Hepatocyte (in vitro differentiated cells): ENCODE measurements at regions not wholly inside any gene's neighbourhood (a gene's known extent, or its start where the extent isn't known, plus 50 kb on each side); places are given as distances from the start of the nearest gene placed in this dataset.

Source experiments
- DNase-seq: peaks from one replicate; pipeline ENCODE4 v3.0.0-alpha.2; 2016; ENCODE audit warnings: low spot score
- H2AFZ ChIP-seq: fragments of 200-600 bp; sonication (generic); 2 replicates; pipeline ENCODE4 v1.6.0; 2016; ENCODE audit warnings: antibody characterized with exemption, mild to moderate bottlenecking
- H3K27ac ChIP-seq: fragments of 200-600 bp; sonication (generic); 2 replicates; pipeline ENCODE4 v1.5.1; 2016; ENCODE audit warnings: mild to moderate bottlenecking
- H3K27me3 ChIP-seq: fragments of 200-600 bp; sonication (generic); 2 replicates; pipeline ENCODE4 v1.6.1; 2016
- H3K36me3 ChIP-seq: fragments of 200-600 bp; sonication (generic); replicated peaks from 2 replicates; pipeline ENCODE4 v1.5.1; 2016; ENCODE audit warnings: low read depth; ENCODE audit not compliant: insufficient read depth
- H3K4me1 ChIP-seq: fragments of 200-600 bp; sonication (generic); 2 replicates; pipeline ENCODE4 v1.5.1; 2016; ENCODE audit warnings: mild to moderate bottlenecking, moderate library complexity; ENCODE audit not compliant: insufficient read depth
- H3K4me2 ChIP-seq: fragments of 200-600 bp; sonication (generic); 2 replicates; pipeline ENCODE4 v1.6.0; 2016
- H3K4me3 ChIP-seq: fragments of 200-600 bp; sonication (generic); 2 replicates; pipeline ENCODE4 v1.5.1; 2016; ENCODE audit warnings: mild to moderate bottlenecking
- H3K79me2 ChIP-seq: fragments of 200-600 bp; sonication (generic); 2 replicates; pipeline ENCODE4 v1.6.0; 2017; ENCODE audit warnings: mild to moderate bottlenecking
- H3K9me2 ChIP-seq: fragments of 200-600 bp; sonication (generic); replicated peaks from 2 replicates; pipeline ENCODE4 v1.6.0; 2017; ENCODE audit warnings: mild to moderate bottlenecking; ENCODE audit not compliant: insufficient read depth
- H3K9me3 ChIP-seq: fragments of 200-600 bp; sonication (generic); 2 replicates; pipeline ENCODE4 v1.5.1; 2016; ENCODE audit warnings: low read depth, mild to moderate bottlenecking
- H4K20me1 ChIP-seq: fragments of 200-600 bp; sonication (generic); 2 replicates; pipeline ENCODE4 v1.6.0; 2016; ENCODE audit warnings: mild to moderate bottlenecking; ENCODE audit not compliant: insufficient read depth, poor library complexity, severe bottlenecking
- CTCF ChIP-seq: fragments of 200-600 bp; sonication (generic); IDR thresholded peaks from 2 replicates; pipeline ENCODE4 v1.5.1; 2016; ENCODE audit warnings: antibody characterized with exemption, mild to moderate bottlenecking; ENCODE audit not compliant: poor library complexity
- EZH2 ChIP-seq: fragments of 200-600 bp; sonication (generic); IDR thresholded peaks from 2 replicates; pipeline ENCODE4 v1.6.1; 2016; ENCODE audit warnings: antibody characterized with exemption, mild to moderate bottlenecking, borderline replicate concordance
- EZH2phosphoT487 ChIP-seq: fragments of 200-600 bp; sonication (generic); IDR thresholded peaks from one replicate; pipeline ENCODE4 v1.6.1; 2018; ENCODE audit warnings: antibody characterized with exemption, mild to moderate bottlenecking, low read depth, moderate library complexity; ENCODE audit not compliant: unreplicated experiment, severe bottlenecking
- WGBS: methylation state at CpG from one replicate; pipeline ENCODE4 v1.1.6; 2016; ENCODE audit warnings: low lambda C conversion rate; ENCODE audit errors: missing lambda C conversion rate; 5-methylcytosine and 5-hydroxymethylcytosine counted together

- no peak for DNase-seq
- TF ChIP-seq EZH2 (no peak), CTCF (no peak), EZH2phosphoT487 (no peak)
- 85% methylated on average over 2 of the region's 2 CpGs for WGBS
- no peak overlapping the region for H3K27ac ChIP-seq
- H3K9me3 ChIP-seq: no peaks in the 10 kb centered on the region
- no peaks in the 10 kb centered on the region for H4K20me1 ChIP-seq
- H3K9me2 ChIP-seq: no peaks in the 10 kb centered on the region
- H3K4me3 ChIP-seq: no peak overlapping the region
- H2AFZ ChIP-seq: no peak overlapping the region
- no peaks in the 10 kb centered on the region for H3K27me3 ChIP-seq
- H3K36me3 ChIP-seq: no peaks in the 10 kb centered on the region
- H3K4me1 ChIP-seq: peaks cover 14% of the 10 kb centered on the region
- no peaks in the 10 kb centered on the region for H3K79me2 ChIP-seq
- H3K4me2 ChIP-seq: no peak overlapping the region
Observed at GRCh38 chr7:16092711-16093110, 328.6 kb downstream of the CRPPA start.

DNA sequence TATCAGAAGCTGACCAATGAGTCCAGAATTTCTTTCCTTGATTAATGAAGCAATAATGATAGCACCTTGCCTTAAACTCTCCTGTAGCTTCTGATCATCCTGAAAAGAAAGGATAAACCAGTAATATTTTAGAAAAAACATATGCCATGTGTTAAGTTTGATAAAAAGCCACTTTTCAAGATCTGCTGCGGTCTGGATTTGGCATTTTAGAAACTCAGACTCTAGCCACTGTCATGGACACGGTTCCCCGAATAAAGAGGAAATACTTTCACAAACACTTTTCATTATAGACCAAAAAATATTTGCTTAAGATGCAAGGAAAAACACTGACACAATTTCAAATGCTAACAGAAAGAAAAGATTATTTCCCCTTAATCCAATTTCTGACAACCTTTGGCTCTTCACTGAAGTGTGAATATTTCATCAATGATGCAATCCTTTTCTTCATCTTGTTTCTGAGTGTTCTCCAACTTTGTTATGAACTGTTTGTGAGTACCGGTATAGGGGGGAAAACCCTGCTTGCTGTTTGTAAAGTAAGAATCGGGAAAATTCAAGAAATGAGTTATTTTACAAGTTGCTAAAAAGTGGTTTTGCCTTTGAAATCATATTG, 329.5 kb downstream of the CRPPA start:
- 67% methylated on average over 5 of the region's 5 CpGs for WGBS
- H2AFZ ChIP-seq: no peak overlapping the region

DNA sequence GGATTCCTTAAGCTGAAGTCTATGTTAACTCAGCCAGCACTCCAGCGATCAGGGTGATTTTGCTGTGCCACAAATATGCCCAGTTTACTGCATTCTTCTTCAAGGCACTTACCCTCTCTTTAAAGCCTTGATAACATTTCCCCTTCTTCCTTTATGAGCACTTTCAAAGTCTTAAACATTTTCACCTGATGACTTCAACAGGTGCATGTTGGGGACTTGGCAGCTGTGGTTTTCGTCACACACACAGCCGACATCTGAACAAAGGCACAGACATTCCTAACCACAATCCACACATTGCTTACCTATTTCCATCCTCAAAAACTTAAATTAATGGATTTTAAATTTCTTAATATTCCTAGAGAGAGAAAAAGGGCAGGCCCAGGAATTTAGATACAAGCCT, 331.5 kb downstream of the CRPPA start:
- 85% methylated on average over 3 of the region's 3 CpGs for WGBS
- Histone ChIP-seq H3K4me2 (no peak overlapping the region), H3K4me1 (peaks cover 5% of the 10 kb centered on the region), H3K27ac (no peak overlapping the region), H4K20me1 (no peaks in the 10 kb centered on the region), H3K9me3 (no peaks in the 10 kb centered on the region), H2AFZ (no peak overlapping the region), H3K27me3 (no peaks in the 10 kb centered on the region), H3K4me3 (no peak overlapping the region), H3K79me2 (no peaks in the 10 kb centered on the region), H3K9me2 (no peaks in the 10 kb centered on the region), H3K36me3 (no peaks in the 10 kb centered on the region)
- no peak for TF ChIP-seq CTCF
- no peak for TF ChIP-seq EZH2
- no peak for DNase-seq

More for the DNA sequence above, 329.5 kb downstream of the CRPPA start:
- Histone ChIP-seq H3K9me3 (no peaks in the 10 kb centered on the region), H3K27me3 (no peaks in the 10 kb centered on the region), H3K79me2 (no peaks in the 10 kb centered on the region), H3K4me2 (no peak overlapping the region), H4K20me1 (no peaks in the 10 kb centered on the region), H3K27ac (no peak overlapping the region), H3K4me3 (no peak overlapping the region), H3K4me1 (peaks cover 14% of the 10 kb centered on the region), H3K36me3 (no peaks in the 10 kb centered on the region), H3K9me2 (no peaks in the 10 kb centered on the region)
- no peak for DNase-seq
- TF ChIP-seq EZH2 (no peak), CTCF (no peak), EZH2phosphoT487 (no peak)

GRCh38 chr7:16089191-16089590, 332.1 kb downstream of the CRPPA start:
- Histone ChIP-seq H2AFZ (no peak overlapping the region), H3K9me3 (no peaks in the 10 kb centered on the region), H3K9me2 (no peaks in the 10 kb centered on the region), H3K4me3 (no peak overlapping the region), H3K36me3 (no peaks in the 10 kb centered on the region), H4K20me1 (no peaks in the 10 kb centered on the region), H3K27me3 (no peaks in the 10 kb centered on the region), H3K4me1 (peaks cover 5% of the 10 kb centered on the region), H3K79me2 (no peaks in the 10 kb centered on the region), H3K4me2 (no peak overlapping the region), H3K27ac (no peak overlapping the region)
- no peak for DNase-seq
- TF ChIP-seq CTCF (no peak), EZH2 (no peak), EZH2phosphoT487 (no peak)
- WGBS: 93% methylated on average over 19 of the region's 19 CpGs
